Natural killer cell (primary cell): ENCODE measurements at regions not wholly inside any gene's neighbourhood (a gene's known extent, or its start where the extent isn't known, plus 50 kb on each side); places are given as distances from the start of the nearest gene placed in this dataset.

Source experiments
- ATAC-seq, 3 donors: fragments of 150-1000 bp in 2 of 3; fragments of 200-7000 bp in 1 of 3; cut with Tn5 transposase; 1 replicate in 1 of 3; 2 replicates in 2 of 3; pipeline ENCODE4 v1.10.0; 2021; ENCODE audit warnings: mild to moderate bottlenecking in 2 of 3, moderate library complexity in 2 of 3
- DNase-seq, 2 donors: peaks; one replicate each; pipeline versions ENCODE4 v3.0.0 to v3.0.0-alpha.2; 2013 to 2021; ENCODE audit warnings: mixed read lengths in 1 of 2
- H3K27ac ChIP-seq: one replicate; pipeline ENCODE4 v1.5.1; 2013; ENCODE audit warnings: mild to moderate bottlenecking, low read length
- H3K27me3 ChIP-seq: one replicate; pipeline ENCODE4 v1.6.1; 2013; ENCODE audit warnings: low read length; ENCODE audit not compliant: control insufficient read depth, insufficient read depth
- H3K36me3 ChIP-seq: one replicate; pipeline ENCODE4 v1.6.1; 2013; ENCODE audit warnings: low read length; ENCODE audit not compliant: control insufficient read depth, insufficient read depth
- H3K4me1 ChIP-seq: one replicate; pipeline ENCODE4 v1.6.1; 2013; ENCODE audit warnings: low read length; ENCODE audit not compliant: control insufficient read depth, insufficient read depth
- H3K4me3 ChIP-seq: one replicate; pipeline ENCODE4 v1.5.1; 2013; ENCODE audit warnings: low read length
- H3K9me3 ChIP-seq: one replicate; pipeline ENCODE4 v1.6.1; 2013; ENCODE audit warnings: low read length; ENCODE audit not compliant: control insufficient read depth, insufficient read depth
- H3K27ac Mint-ChIP-seq, 2 donors: one replicate each; pipeline ENCODE4 v1.8.0; 2022; ENCODE audit warnings: mild to moderate bottlenecking in 2 of 2, mixed read lengths in 2 of 2, moderate library complexity in 1 of 2
- H3K27me3 Mint-ChIP-seq, 2 donors: one replicate each; pipeline ENCODE4 v1.8.0; 2022; ENCODE audit warnings: low read depth in 2 of 2, mixed read lengths in 2 of 2
- H3K36me3 Mint-ChIP-seq: one replicate; pipeline ENCODE4 v1.8.0; 2022; ENCODE audit warnings: mixed read lengths
- H3K4me1 Mint-ChIP-seq, 2 donors: one replicate each; pipeline ENCODE4 v1.8.0; 2022; ENCODE audit warnings: mixed read lengths in 2 of 2
- H3K4me3 Mint-ChIP-seq: one replicate; pipeline ENCODE4 v1.8.0; 2022; ENCODE audit warnings: mild to moderate bottlenecking, moderate library complexity, mixed read lengths
- H3K9me3 Mint-ChIP-seq, 2 donors: one replicate each; pipeline ENCODE4 v1.8.0; 2022; ENCODE audit warnings: mixed read lengths in 2 of 2
- WGBS: methylation state at CpG from one replicate; pipeline ENCODE4 v1.1.7; 2013; ENCODE audit warnings: missing lambda C conversion rate; ENCODE audit not compliant: insufficient coverage; 5-methylcytosine and 5-hydroxymethylcytosine counted together
- intact Hi-C: fragments of 100-400 bp; cut with micrococcal nuclease; formaldehyde crosslinking; loops from one replicate; pipeline ENCODE4 v1.14.2; 2022
- TF ChIP-seq, protein P1 (sequence below): fragments of 200-600 bp; IDR thresholded peaks from one replicate; pipeline ENCODE4 v1.8.0; 2022; ENCODE audit warnings: antibody characterized with exemption

DNA sequence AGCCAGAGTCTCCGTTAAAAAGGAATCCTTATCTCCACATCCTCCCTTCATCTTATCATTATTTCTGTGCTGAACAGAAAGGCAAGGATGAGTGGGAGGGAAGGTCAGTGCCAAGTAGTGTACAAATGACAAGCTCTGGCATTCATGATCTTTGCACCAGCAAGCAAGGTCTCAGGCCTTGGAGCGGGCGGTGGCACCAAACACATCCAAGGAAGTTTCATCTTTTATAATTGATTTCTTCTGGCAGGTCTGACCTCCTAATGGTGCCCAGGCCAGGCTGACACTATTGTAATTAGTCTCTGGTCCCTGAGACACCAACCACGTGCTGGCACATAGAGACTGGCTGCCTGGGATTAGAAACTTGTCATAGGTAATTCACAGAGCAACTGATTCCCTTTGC is 336.6 kb downstream of the EN1 start:
- no peaks in the 10 kb centered on the region for H3K27me3 Mint-ChIP-seq
- intact Hi-C loops: no loop called here
- Histone ChIP-seq H3K27ac (no peak overlapping the region), H3K36me3 (no peaks in the 10 kb centered on the region), H3K9me3 (no peaks in the 10 kb centered on the region), H3K27me3 (no peaks in the 10 kb centered on the region), H3K4me1 (no peaks in the 10 kb centered on the region), H3K4me3 (no peak overlapping the region)
- TF ChIP-seq, protein P1, sequence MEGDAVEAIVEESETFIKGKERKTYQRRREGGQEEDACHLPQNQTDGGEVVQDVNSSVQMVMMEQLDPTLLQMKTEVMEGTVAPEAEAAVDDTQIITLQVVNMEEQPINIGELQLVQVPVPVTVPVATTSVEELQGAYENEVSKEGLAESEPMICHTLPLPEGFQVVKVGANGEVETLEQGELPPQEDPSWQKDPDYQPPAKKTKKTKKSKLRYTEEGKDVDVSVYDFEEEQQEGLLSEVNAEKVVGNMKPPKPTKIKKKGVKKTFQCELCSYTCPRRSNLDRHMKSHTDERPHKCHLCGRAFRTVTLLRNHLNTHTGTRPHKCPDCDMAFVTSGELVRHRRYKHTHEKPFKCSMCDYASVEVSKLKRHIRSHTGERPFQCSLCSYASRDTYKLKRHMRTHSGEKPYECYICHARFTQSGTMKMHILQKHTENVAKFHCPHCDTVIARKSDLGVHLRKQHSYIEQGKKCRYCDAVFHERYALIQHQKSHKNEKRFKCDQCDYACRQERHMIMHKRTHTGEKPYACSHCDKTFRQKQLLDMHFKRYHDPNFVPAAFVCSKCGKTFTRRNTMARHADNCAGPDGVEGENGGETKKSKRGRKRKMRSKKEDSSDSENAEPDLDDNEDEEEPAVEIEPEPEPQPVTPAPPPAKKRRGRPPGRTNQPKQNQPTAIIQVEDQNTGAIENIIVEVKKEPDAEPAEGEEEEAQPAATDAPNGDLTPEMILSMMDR: no peak
- 77% methylated on average over 4 of the region's 4 CpGs for WGBS
- DNase-seq (no peak), ATAC-seq (no peak)
- no peak overlapping the region for H3K4me3 Mint-ChIP-seq
- peaks cover 0 to 3% of the 10 kb centered on the region in 2 donors for H3K9me3 Mint-ChIP-seq
- H3K36me3 Mint-ChIP-seq: no peaks in the 10 kb centered on the region
- no peak overlapping the region for H3K27ac Mint-ChIP-seq
- H3K4me1 Mint-ChIP-seq: no peaks in the 10 kb centered on the region

DNA sequence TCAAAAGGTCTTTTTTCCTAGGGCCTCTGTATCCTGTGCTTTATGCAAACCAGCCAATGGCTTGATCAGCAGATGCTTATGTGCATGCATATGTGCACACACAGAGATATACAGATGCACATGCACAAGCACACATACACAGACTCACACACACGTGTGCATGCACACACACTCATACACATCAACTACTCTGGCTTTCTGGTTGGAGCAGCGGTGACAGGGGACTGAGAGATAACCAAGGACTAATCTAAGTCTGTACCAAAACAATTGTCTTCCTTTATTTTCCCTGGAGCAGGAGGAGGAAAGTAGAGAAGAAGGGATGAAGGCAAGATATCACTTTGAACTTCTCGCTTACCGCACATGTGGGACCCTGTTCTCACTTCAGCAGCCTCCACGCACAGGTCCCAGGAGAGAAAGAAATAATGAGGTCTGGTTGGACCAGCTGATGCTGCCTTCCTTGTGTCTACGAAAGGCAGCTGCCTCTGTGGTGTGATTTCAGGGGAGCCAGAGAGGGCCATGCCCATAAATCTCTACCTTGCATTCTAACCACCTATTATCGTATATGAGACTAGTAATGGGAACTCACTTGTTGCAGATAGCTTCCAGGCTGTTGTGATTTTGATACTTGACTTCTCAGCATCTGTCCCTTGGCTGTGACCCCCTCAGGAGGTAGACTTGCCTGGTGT is 338.0 kb downstream of the EN1 start:
- H3K27me3 Mint-ChIP-seq: no peaks in the 10 kb centered on the region

DNA sequence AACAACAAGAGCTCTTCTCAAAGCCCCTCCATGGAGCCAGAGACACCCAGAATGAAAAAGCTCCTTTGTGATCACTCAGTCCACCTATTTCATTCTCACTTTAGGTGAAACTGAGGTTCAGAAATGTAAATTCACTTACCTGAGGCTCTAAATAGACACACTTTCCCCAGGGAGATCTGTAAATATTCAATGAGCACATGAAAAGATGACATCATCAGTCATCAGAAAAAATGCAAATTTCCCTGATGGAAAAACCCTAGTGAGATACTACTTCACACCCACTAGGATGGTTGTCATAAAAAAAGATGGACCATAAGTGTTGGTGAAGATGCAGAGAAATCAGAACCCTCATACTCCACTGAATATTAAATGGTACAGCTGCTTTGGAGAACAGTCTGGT is 339.2 kb downstream of the EN1 start:
- H3K36me3 Mint-ChIP-seq: no peaks in the 10 kb centered on the region
- no peak overlapping the region for H3K27ac Mint-ChIP-seq

More for the DNA sequence above, 338.0 kb downstream of the EN1 start:
- no peak overlapping the region for H3K4me3 ChIP-seq
- Mint-ChIP-seq H3K4me1 (no peaks in the 10 kb centered on the region), H3K36me3 (no peaks in the 10 kb centered on the region), H3K4me3 (no peak overlapping the region), H3K9me3 (peaks cover 0 to 3% of the 10 kb centered on the region in 2 donors), H3K27ac (no peak overlapping the region)
- intact Hi-C loops: no loop called here
- ATAC-seq (peak in 1 of 3 donors; percentile 52), DNase-seq (no peak)
- TF ChIP-seq, protein P1: no peak
- 84% methylated on average over 7 of the region's 7 CpGs for WGBS
- no peak overlapping the region for H3K27ac ChIP-seq
- no peaks in the 10 kb centered on the region for H3K27me3 ChIP-seq
- H3K36me3 ChIP-seq: no peaks in the 10 kb centered on the region
- no peaks in the 10 kb centered on the region for H3K4me1 ChIP-seq
- no peaks in the 10 kb centered on the region for H3K9me3 ChIP-seq

More for the DNA sequence above, 339.2 kb downstream of the EN1 start:
- Mint-ChIP-seq H3K9me3 (no peaks in the 10 kb centered on the region), H3K4me1 (no peaks in the 10 kb centered on the region), H3K4me3 (no peak overlapping the region), H3K27me3 (no peaks in the 10 kb centered on the region)
- H3K27me3 ChIP-seq: no peaks in the 10 kb centered on the region
- intact Hi-C loops: no loop called here
- no peaks in the 10 kb centered on the region for H3K9me3 ChIP-seq
- TF ChIP-seq, protein P1: no peak
- H3K4me3 ChIP-seq: no peak overlapping the region
- no peaks in the 10 kb centered on the region for H3K36me3 ChIP-seq
- no peaks in the 10 kb centered on the region for H3K4me1 ChIP-seq
- ATAC-seq: no peak
- H3K27ac ChIP-seq: no peak overlapping the region
- DNase-seq: no peak
